ENCODE measurements at regions not wholly inside any gene's neighbourhood (a gene's known extent, or its start where the extent isn't known, plus 50 kb on each side); places are given as distances from the start of the nearest gene placed in this dataset.

DNA sequence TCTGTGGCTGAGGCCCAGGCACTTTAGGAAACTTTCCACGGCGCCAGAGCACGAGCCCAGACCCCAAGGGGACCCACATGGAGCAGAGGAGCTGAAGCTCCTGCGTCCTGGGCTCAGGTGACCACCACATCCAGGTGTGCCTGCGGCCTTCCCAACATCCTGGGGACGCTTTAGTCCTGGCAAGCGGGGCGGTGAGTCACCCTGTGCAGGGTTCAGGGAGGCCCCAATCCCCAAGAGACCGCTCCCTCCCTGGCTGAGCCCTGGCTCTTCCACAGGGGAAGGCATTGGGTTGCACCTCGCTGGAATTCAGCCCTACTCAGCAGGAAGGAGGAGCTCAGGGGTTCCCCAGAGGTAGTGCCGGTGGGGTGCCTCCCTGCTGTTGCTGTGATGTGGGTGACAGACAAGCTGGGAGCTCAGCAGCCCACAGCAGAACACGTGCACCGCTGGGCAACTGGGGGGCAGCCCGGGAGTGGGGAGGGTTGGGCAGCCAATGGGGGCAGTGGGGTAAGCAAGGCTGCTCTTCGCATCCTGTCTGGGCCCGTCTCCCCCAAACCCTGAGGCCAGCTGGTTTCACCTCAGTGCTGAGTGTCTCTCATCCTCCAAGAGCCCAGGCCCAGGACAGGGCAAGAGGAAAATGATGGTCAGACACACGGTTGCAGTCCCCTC lies 802.8 kb downstream of the BRD1 start:
- Histone ChIP-seq H3K27ac (ENCODE audit: low read length) (no peak overlapping the region), H3K9me3 (ENCODE audit: low read length) (no peaks in the 10 kb centered on the region), H4K20me1 (ENCODE audit: low read length) (no peaks in the 10 kb centered on the region), H3K27me3 (ENCODE audit: low read length) (no peaks in the 10 kb centered on the region), H3K9me2 (replicated peaks; ENCODE audit: low read length) (no peaks in the 10 kb centered on the region), H3K4me3 (ENCODE audit: low read length) (no peak overlapping the region), H3F3A (ENCODE audit: low read length, unreplicated experiment) (no peaks in the 10 kb centered on the region), H3K4me2 (ENCODE audit: low read length) (no peak overlapping the region), H3K79me2 (ENCODE audit: low read length) (no peaks in the 10 kb centered on the region), H3K4me1 (ENCODE audit: insufficient read depth, low read length) (no peaks in the 10 kb centered on the region), H2AFZ (ENCODE audit: low read length) (no peak overlapping the region), H3K9ac (ENCODE audit: low read length) (no peak overlapping the region), H3K36me3 (ENCODE audit: low read depth, low read length) (no peaks in the 10 kb centered on the region)
- ATAC-seq = no peak
- POLR2A ChIA-PET (ENCODE audit: unreplicated experiment) = no interaction called here
- DNase-seq = no peak
- no TSS peak for BruUV-seq (replicated peaks)
- TF ChIP-seq EZH2phosphoT487 (IDR thresholded peaks at IDR 0.05; ENCODE audit: borderline replicate concordance, low read length) = no peak
- CTCF ChIA-PET = no interaction called here
- intact Hi-C loops (cut with micrococcal nuclease) = no loop called here

GRCh38 chr22:49023879-49024774 lies 803.5 kb downstream of the BRD1 start:
- Histone ChIP-seq H3K9me3 (ENCODE audit: low read length) (no peaks in the 10 kb centered on the region), H3K4me1 (ENCODE audit: insufficient read depth, low read length) (no peaks in the 10 kb centered on the region), H3K36me3 (ENCODE audit: low read depth, low read length) (no peaks in the 10 kb centered on the region), H4K20me1 (ENCODE audit: low read length) (no peaks in the 10 kb centered on the region), H3K9me2 (replicated peaks; ENCODE audit: low read length) (no peaks in the 10 kb centered on the region), H3K79me2 (ENCODE audit: low read length) (no peaks in the 10 kb centered on the region), H3K27ac (ENCODE audit: low read length) (no peak overlapping the region), H3K4me3 (ENCODE audit: low read length) (no peak overlapping the region), H3K4me2 (ENCODE audit: low read length) (no peak overlapping the region), H2AFZ (ENCODE audit: low read length) (no peak overlapping the region), H3F3A (ENCODE audit: low read length, unreplicated experiment) (no peaks in the 10 kb centered on the region), H3K27me3 (ENCODE audit: low read length) (no peaks in the 10 kb centered on the region), H3K9ac (ENCODE audit: low read length) (no peak overlapping the region)
- no peak for DNase-seq
- TF ChIP-seq EZH2phosphoT487 (IDR thresholded peaks at IDR 0.05; ENCODE audit: borderline replicate concordance, low read length) (no peak), EZH2 (IDR thresholded peaks at IDR 0.05; ENCODE audit: low read length, unreplicated experiment) (no peak)
- TF ChIP-seq, protein P1, sequence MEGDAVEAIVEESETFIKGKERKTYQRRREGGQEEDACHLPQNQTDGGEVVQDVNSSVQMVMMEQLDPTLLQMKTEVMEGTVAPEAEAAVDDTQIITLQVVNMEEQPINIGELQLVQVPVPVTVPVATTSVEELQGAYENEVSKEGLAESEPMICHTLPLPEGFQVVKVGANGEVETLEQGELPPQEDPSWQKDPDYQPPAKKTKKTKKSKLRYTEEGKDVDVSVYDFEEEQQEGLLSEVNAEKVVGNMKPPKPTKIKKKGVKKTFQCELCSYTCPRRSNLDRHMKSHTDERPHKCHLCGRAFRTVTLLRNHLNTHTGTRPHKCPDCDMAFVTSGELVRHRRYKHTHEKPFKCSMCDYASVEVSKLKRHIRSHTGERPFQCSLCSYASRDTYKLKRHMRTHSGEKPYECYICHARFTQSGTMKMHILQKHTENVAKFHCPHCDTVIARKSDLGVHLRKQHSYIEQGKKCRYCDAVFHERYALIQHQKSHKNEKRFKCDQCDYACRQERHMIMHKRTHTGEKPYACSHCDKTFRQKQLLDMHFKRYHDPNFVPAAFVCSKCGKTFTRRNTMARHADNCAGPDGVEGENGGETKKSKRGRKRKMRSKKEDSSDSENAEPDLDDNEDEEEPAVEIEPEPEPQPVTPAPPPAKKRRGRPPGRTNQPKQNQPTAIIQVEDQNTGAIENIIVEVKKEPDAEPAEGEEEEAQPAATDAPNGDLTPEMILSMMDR (conservative IDR thresholded peaks at IDR 0.05; ENCODE audit: low read depth, low read length) = no peak
- intact Hi-C loops (cut with micrococcal nuclease) = no loop called here
- ChIA-PET POLR2A (ENCODE audit: unreplicated experiment) (no interaction called here), CTCF (no interaction called here)
- no peak for ATAC-seq
- no TSS peak for BruUV-seq (replicated peaks)

GRCh38 chr22:49023161-49023878 lies 804.4 kb downstream of the BRD1 start:
- no peaks in the 10 kb centered on the region for H3K79me2 ChIP-seq (ENCODE audit: low read length)
- no TSS peak for BruUV-seq (replicated peaks)
- TF ChIP-seq, protein P1 (conservative IDR thresholded peaks at IDR 0.05; ENCODE audit: low read depth, low read length) = no peak
- TF ChIP-seq EZH2 (IDR thresholded peaks at IDR 0.05; ENCODE audit: low read length, unreplicated experiment) = no peak
- no peak for TF ChIP-seq EZH2phosphoT487 (IDR thresholded peaks at IDR 0.05; ENCODE audit: borderline replicate concordance, low read length)

More at GRCh38 chr22:49023161-49023878, 804.4 kb downstream of the BRD1 start:
- Histone ChIP-seq H3K4me2 (ENCODE audit: low read length) (no peak overlapping the region), H2AFZ (ENCODE audit: low read length) (no peak overlapping the region), H3K4me1 (ENCODE audit: insufficient read depth, low read length) (no peaks in the 10 kb centered on the region), H3K36me3 (ENCODE audit: low read depth, low read length) (no peaks in the 10 kb centered on the region), H3F3A (ENCODE audit: low read length, unreplicated experiment) (no peaks in the 10 kb centered on the region), H3K9me2 (replicated peaks; ENCODE audit: low read length) (no peaks in the 10 kb centered on the region), H3K9me3 (ENCODE audit: low read length) (no peaks in the 10 kb centered on the region), H3K27me3 (ENCODE audit: low read length) (no peaks in the 10 kb centered on the region), H4K20me1 (ENCODE audit: low read length) (no peaks in the 10 kb centered on the region), H3K4me3 (ENCODE audit: low read length) (no peak overlapping the region), H3K27ac (ENCODE audit: low read length) (no peak overlapping the region), H3K9ac (ENCODE audit: low read length) (no peak overlapping the region)
- ATAC-seq = no peak
- ChIA-PET CTCF (no interaction called here), POLR2A (ENCODE audit: unreplicated experiment) (no interaction called here)
- no peak for DNase-seq
- intact Hi-C loops (cut with micrococcal nuclease) = no loop called here

Measured in PC-3 (cell line).